Erythroblast (primary cell): ENCODE measurements at regions not wholly inside any gene's neighbourhood (a gene's known extent, or its start where the extent isn't known, plus 50 kb on each side); places are given as distances from the start of the nearest gene placed in this dataset.

Experiments used
- GATA1 ChIP-seq: IDR thresholded peaks from 2 replicates; pipeline ENCODE4 v1.6.1; 2011; ENCODE audit warnings: low read depth, mild to moderate bottlenecking, control low read depth, low read length, moderate library complexity
- POLR2A ChIP-seq: IDR thresholded peaks from 2 replicates; pipeline ENCODE4 v1.6.1; 2011; ENCODE audit warnings: mild to moderate bottlenecking, low read length

DNA sequence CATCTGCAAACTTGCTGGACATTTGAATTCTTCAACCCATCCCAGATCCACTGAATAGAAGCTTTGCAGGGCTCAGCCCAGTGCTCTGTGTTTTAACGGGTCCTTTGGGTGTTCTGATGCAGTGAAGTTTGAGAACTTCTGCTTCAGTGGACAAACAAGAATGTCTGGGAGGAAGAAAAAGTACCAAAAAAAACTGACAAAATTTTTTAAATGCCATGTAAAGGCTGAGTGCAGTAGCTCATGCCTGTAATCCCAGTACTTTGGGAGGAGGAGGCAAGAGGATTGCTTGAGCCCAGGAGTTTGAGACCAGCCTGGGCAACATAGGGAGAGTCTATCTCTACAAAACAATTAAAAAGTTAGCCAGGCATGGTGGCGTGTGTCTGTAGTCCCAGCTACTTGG is 51.8 kb upstream of the FRMD4A start:
- TF ChIP-seq POLR2A, result no peak
- no peak for TF ChIP-seq GATA1
